ENCODE measurements at regions not wholly inside any gene's neighbourhood (a gene's known extent, or its start where the extent isn't known, plus 50 kb on each side); places are given as distances from the start of the nearest gene placed in this dataset.

GRCh38 chr1:13950637-13951036 lies 250.6 kb downstream of the PRDM2 start:
- Histone ChIP-seq H3K9ac (ENCODE audit: low read length) (no peak overlapping the region), H2BK15ac (replicated peaks; ENCODE audit: low read depth) (no peak overlapping the region), H3K4me2 (ENCODE audit: low read length) (no peak overlapping the region), H3K27ac (ENCODE audit: low read depth, low read length) (no peak overlapping the region), H2AK5ac (ENCODE audit: low read length) (no peak overlapping the region), H3K23ac (ENCODE audit: low read length) (no peak overlapping the region), H4K5ac (ENCODE audit: low read length) (no peak overlapping the region), H4K8ac (ENCODE audit: low read depth, low read length) (no peak overlapping the region), H3K18ac (ENCODE audit: low read length) (no peak overlapping the region), H3K36me3 (ENCODE audit: control insufficient read depth, insufficient read depth, low read length) (no peaks in the 10 kb centered on the region), H3K4ac (ENCODE audit: low read depth, low read length) (no peak overlapping the region), H3K79me2 (ENCODE audit: control insufficient read depth, insufficient read depth, low read length) (no peaks in the 10 kb centered on the region), H3K4me3 (ENCODE audit: low read length) (no peak overlapping the region), H3K4me1 (ENCODE audit: control insufficient read depth, low read depth, low read length) (no peaks in the 10 kb centered on the region), H3K27me3 (ENCODE audit: insufficient read depth, low read length, poor library complexity) (no peaks in the 10 kb centered on the region), H2BK5ac (ENCODE audit: low read length) (no peak overlapping the region), H3K79me1 (ENCODE audit: low read length) (no peaks in the 10 kb centered on the region), H3K56ac (ENCODE audit: low read length) (no peak overlapping the region), H2BK120ac (ENCODE audit: low read depth, low read length) (no peak overlapping the region)
- peak; percentile 51 for DNase-seq
- WGBS (ENCODE audit: extremely low coverage, insufficient coverage, low lambda C conversion rate): no CpG with 5 or more reads among the region's 7 CpGs

GRCh38 chr1:13951793-13952751 lies 252.1 kb downstream of the PRDM2 start:
- H3K36me3 ChIP-seq (ENCODE audit: control insufficient read depth, insufficient read depth, low read length): no peaks in the 10 kb centered on the region
- no peak for DNase-seq
- no peak overlapping the region for H3K23ac ChIP-seq (ENCODE audit: low read length)
- no CpG with 5 or more reads among the region's 4 CpGs for WGBS (ENCODE audit: extremely low coverage, insufficient coverage, low lambda C conversion rate)
- H2AK5ac ChIP-seq (ENCODE audit: low read length): no peak overlapping the region
- no peaks in the 10 kb centered on the region for H3K79me1 ChIP-seq (ENCODE audit: low read length)
- no peak overlapping the region for H3K4me3 ChIP-seq (ENCODE audit: low read length)
- no peaks in the 10 kb centered on the region for H3K79me2 ChIP-seq (ENCODE audit: control insufficient read depth, insufficient read depth, low read length)
- H3K18ac ChIP-seq (ENCODE audit: low read length): no peak overlapping the region
- H3K27ac ChIP-seq (ENCODE audit: low read depth, low read length): no peak overlapping the region
- no peak overlapping the region for H2BK5ac ChIP-seq (ENCODE audit: low read length)
- H3K56ac ChIP-seq (ENCODE audit: low read length): no peak overlapping the region
- H3K4ac ChIP-seq (ENCODE audit: low read depth, low read length): no peak overlapping the region
- H4K5ac ChIP-seq (ENCODE audit: low read length): no peak overlapping the region
- H2BK120ac ChIP-seq (ENCODE audit: low read depth, low read length): no peak overlapping the region
- H3K27me3 ChIP-seq (ENCODE audit: insufficient read depth, low read length, poor library complexity): no peaks in the 10 kb centered on the region
- H3K9ac ChIP-seq (ENCODE audit: low read length): no peak overlapping the region
- no peak overlapping the region for H3K4me2 ChIP-seq (ENCODE audit: low read length)
- no peaks in the 10 kb centered on the region for H3K4me1 ChIP-seq (ENCODE audit: control insufficient read depth, low read depth, low read length)
- H4K8ac ChIP-seq (ENCODE audit: low read depth, low read length): no peak overlapping the region
- H2BK15ac ChIP-seq (replicated peaks; ENCODE audit: low read depth): no peak overlapping the region

- Histone ChIP-seq H3K27me3 (ENCODE audit: insufficient read depth, low read length, poor library complexity) (no peaks in the 10 kb centered on the region), H3K23ac (ENCODE audit: low read length) (no peak overlapping the region), H3K4me3 (ENCODE audit: low read length) (no peak overlapping the region), H2BK15ac (replicated peaks; ENCODE audit: low read depth) (no peak overlapping the region), H2BK5ac (ENCODE audit: low read length) (no peak overlapping the region), H4K8ac (ENCODE audit: low read depth, low read length) (no peak overlapping the region), H3K27ac (ENCODE audit: low read depth, low read length) (no peak overlapping the region), H3K4ac (ENCODE audit: low read depth, low read length) (no peak overlapping the region), H3K4me2 (ENCODE audit: low read length) (no peak overlapping the region), H3K18ac (ENCODE audit: low read length) (no peak overlapping the region), H3K79me2 (ENCODE audit: control insufficient read depth, insufficient read depth, low read length) (no peaks in the 10 kb centered on the region), H3K4me1 (ENCODE audit: control insufficient read depth, low read depth, low read length) (no peaks in the 10 kb centered on the region), H3K79me1 (ENCODE audit: low read length) (no peaks in the 10 kb centered on the region), H3K9ac (ENCODE audit: low read length) (no peak overlapping the region), H2BK120ac (ENCODE audit: low read depth, low read length) (no peak overlapping the region), H4K5ac (ENCODE audit: low read length) (no peak overlapping the region), H3K36me3 (ENCODE audit: control insufficient read depth, insufficient read depth, low read length) (no peaks in the 10 kb centered on the region), H3K56ac (ENCODE audit: low read length) (no peak overlapping the region), H2AK5ac (ENCODE audit: low read length) (no peak overlapping the region)
- WGBS (ENCODE audit: extremely low coverage, insufficient coverage, low lambda C conversion rate): no CpG with 5 or more reads among the region's 5 CpGs
- DNase-seq: peak; percentile 57
These were observed 253.0 kb downstream of the PRDM2 start for GRCh38 chr1:13952985-13953384.

- Histone ChIP-seq H4K5ac (ENCODE audit: low read length) (no peak overlapping the region), H3K79me2 (ENCODE audit: control insufficient read depth, insufficient read depth, low read length) (no peaks in the 10 kb centered on the region), H3K79me1 (ENCODE audit: low read length) (no peaks in the 10 kb centered on the region), H3K4me2 (ENCODE audit: low read length) (no peak overlapping the region), H3K9ac (ENCODE audit: low read length) (no peak overlapping the region), H2BK15ac (replicated peaks; ENCODE audit: low read depth) (no peak overlapping the region), H3K4me3 (ENCODE audit: low read length) (no peak overlapping the region), H2BK120ac (ENCODE audit: low read depth, low read length) (no peak overlapping the region), H3K23ac (ENCODE audit: low read length) (no peak overlapping the region), H3K27me3 (ENCODE audit: insufficient read depth, low read length, poor library complexity) (no peaks in the 10 kb centered on the region), H3K27ac (ENCODE audit: low read depth, low read length) (no peak overlapping the region), H3K18ac (ENCODE audit: low read length) (no peak overlapping the region), H2AK5ac (ENCODE audit: low read length) (no peak overlapping the region), H3K36me3 (ENCODE audit: control insufficient read depth, insufficient read depth, low read length) (no peaks in the 10 kb centered on the region), H4K8ac (ENCODE audit: low read depth, low read length) (no peak overlapping the region), H3K4me1 (ENCODE audit: control insufficient read depth, low read depth, low read length) (no peaks in the 10 kb centered on the region), H3K4ac (ENCODE audit: low read depth, low read length) (no peak overlapping the region), H3K56ac (ENCODE audit: low read length) (no peak overlapping the region), H2BK5ac (ENCODE audit: low read length) (no peak overlapping the region)
- no CpG with 5 or more reads among the region's 4 CpGs for WGBS (ENCODE audit: extremely low coverage, insufficient coverage, low lambda C conversion rate)
- no peak for DNase-seq
These were observed 256.4 kb downstream of the PRDM2 start for GRCh38 chr1:13956393-13956792.

- no peak overlapping the region for H2BK120ac ChIP-seq (ENCODE audit: low read depth, low read length)
- H2AK5ac ChIP-seq (ENCODE audit: low read length): no peak overlapping the region
- DNase-seq: peak; percentile 74
- H3K27me3 ChIP-seq (ENCODE audit: insufficient read depth, low read length, poor library complexity): no peaks in the 10 kb centered on the region
- H3K27ac ChIP-seq (ENCODE audit: low read depth, low read length): no peak overlapping the region
- H3K23ac ChIP-seq (ENCODE audit: low read length): no peak overlapping the region
- H3K4me3 ChIP-seq (ENCODE audit: low read length): no peak overlapping the region
- no peaks in the 10 kb centered on the region for H3K36me3 ChIP-seq (ENCODE audit: control insufficient read depth, insufficient read depth, low read length)
- H4K8ac ChIP-seq (ENCODE audit: low read depth, low read length): no peak overlapping the region
- H2BK5ac ChIP-seq (ENCODE audit: low read length): no peak overlapping the region
- H2BK15ac ChIP-seq (replicated peaks; ENCODE audit: low read depth): no peak overlapping the region
- H3K56ac ChIP-seq (ENCODE audit: low read length): no peak overlapping the region
- H3K18ac ChIP-seq (ENCODE audit: low read length): no peak overlapping the region
- no peak overlapping the region for H3K9ac ChIP-seq (ENCODE audit: low read length)
- H3K79me1 ChIP-seq (ENCODE audit: low read length): no peaks in the 10 kb centered on the region
- no peaks in the 10 kb centered on the region for H3K4me1 ChIP-seq (ENCODE audit: control insufficient read depth, low read depth, low read length)
- no CpG with 5 or more reads among the region's 12 CpGs for WGBS (ENCODE audit: extremely low coverage, insufficient coverage, low lambda C conversion rate)
- no peaks in the 10 kb centered on the region for H3K79me2 ChIP-seq (ENCODE audit: control insufficient read depth, insufficient read depth, low read length)
- no peak overlapping the region for H3K4ac ChIP-seq (ENCODE audit: low read depth, low read length)
- no peak overlapping the region for H3K4me2 ChIP-seq (ENCODE audit: low read length)
- no peak overlapping the region for H4K5ac ChIP-seq (ENCODE audit: low read length)
These were observed 260.5 kb downstream of the PRDM2 start for GRCh38 chr1:13960375-13960987.
